CD4-positive, alpha-beta T cell (primary cell): ENCODE measurements at regions not wholly inside any gene's neighbourhood (a gene's known extent, or its start where the extent isn't known, plus 50 kb on each side); places are given as distances from the start of the nearest gene placed in this dataset.

Experiments
- ATAC-seq: fragments of 200-7000 bp; cut with Tn5 transposase; one replicate; pipeline ENCODE4 v1.10.0; 2022; ENCODE audit warnings: mild to moderate bottlenecking; ENCODE audit not compliant: poor library complexity
- CTCF ChIA-PET: fragments of 350-600 bp; sonication (Branson Sonifier 250); formaldehyde crosslinking; loops from one replicate; lab custom pipeline; 2021; ENCODE audit warnings: antibody characterized with exemption, inconsistent platforms; lab: Charles Lee
- POLR2A ChIA-PET: fragments of 350-600 bp; sonication (Branson Sonifier 250); formaldehyde crosslinking; loops from one replicate; lab custom pipeline; 2021; ENCODE audit warnings: antibody characterized with exemption, inconsistent platforms; lab: Charles Lee
- DNase-seq, 14 experiments: peaks; one replicate each; pipeline ENCODE4 v3.0.0-alpha.2; 2013 to 2020; ENCODE audit warnings: mixed read lengths in 2 of 14
- H3K27ac ChIP-seq, 2 donors: one replicate each; pipeline versions ENCODE4 v1.5.1 to v1.7.0; 2013; ENCODE audit warnings: low read length in 2 of 2, low read depth in 1 of 2, mild to moderate bottlenecking in 1 of 2
- H3K27me3 ChIP-seq, 2 experiments: 1 replicate in 1 of 2; 2 replicates in 1 of 2; pipeline versions ENCODE4 v1.6.1 to v1.7.0; 2013; ENCODE audit warnings: low read length in 2 of 2, control low read depth in 1 of 2, mild to moderate bottlenecking in 1 of 2, moderate library complexity in 1 of 2; ENCODE audit not compliant: insufficient read depth in 2 of 2, control insufficient read depth in 1 of 2
- H3K36me3 ChIP-seq: one replicate; pipeline ENCODE4 v1.6.1; 2013; ENCODE audit warnings: low read length, control low read depth; ENCODE audit not compliant: insufficient read depth
- H3K4me1 ChIP-seq: one replicate; pipeline ENCODE4 v1.6.1; 2013; ENCODE audit warnings: low read length, control low read depth; ENCODE audit not compliant: insufficient read depth
- H3K4me3 ChIP-seq: one replicate; pipeline ENCODE4 v1.5.1; 2013; ENCODE audit warnings: mild to moderate bottlenecking, low read length, moderate library complexity
- H3K9me3 ChIP-seq, 2 experiments: 1 replicate in 1 of 2; 2 replicates in 1 of 2; pipeline versions ENCODE4 v1.6.1 to v1.7.0; 2013; ENCODE audit warnings: low read length in 2 of 2, mild to moderate bottlenecking in 2 of 2, control low read depth in 1 of 2, moderate library complexity in 1 of 2; ENCODE audit not compliant: control insufficient read depth in 1 of 2, insufficient read depth in 1 of 2
- H3K27ac Mint-ChIP-seq: one replicate; pipeline ENCODE4 v1.8.0; 2020; ENCODE audit warnings: mixed read lengths
- H3K27me3 Mint-ChIP-seq: one replicate; pipeline ENCODE4 v1.8.0; 2021; ENCODE audit warnings: mixed read lengths
- H3K36me3 Mint-ChIP-seq: one replicate; pipeline ENCODE4 v1.8.0; 2021; ENCODE audit warnings: low read depth, mixed read lengths
- H3K4me1 Mint-ChIP-seq: one replicate; pipeline ENCODE4 v1.8.0; 2021; ENCODE audit warnings: low read depth, mixed read lengths
- H3K4me3 Mint-ChIP-seq: one replicate; pipeline ENCODE4 v1.8.0; 2020; ENCODE audit warnings: mild to moderate bottlenecking, mixed read lengths
- H3K9me3 Mint-ChIP-seq: one replicate; pipeline ENCODE4 v1.8.0; 2020; ENCODE audit warnings: mixed read lengths
- CTCF ChIP-seq: fragments of 200-600 bp; IDR thresholded peaks from one replicate; pipeline ENCODE4 v1.8.0; 2022; ENCODE audit warnings: antibody characterized with exemption, mild to moderate bottlenecking
- intact Hi-C, 2 experiments: fragments of 100-400 bp; cut with DNase I in 1 of 2; cut with micrococcal nuclease in 1 of 2; formaldehyde crosslinking; loops; one replicate each; pipeline versions ENCODE4 v1.15.1 to v1.9.0; 2023 to 2025; cut with DNase I, micrococcal nuclease

DNA sequence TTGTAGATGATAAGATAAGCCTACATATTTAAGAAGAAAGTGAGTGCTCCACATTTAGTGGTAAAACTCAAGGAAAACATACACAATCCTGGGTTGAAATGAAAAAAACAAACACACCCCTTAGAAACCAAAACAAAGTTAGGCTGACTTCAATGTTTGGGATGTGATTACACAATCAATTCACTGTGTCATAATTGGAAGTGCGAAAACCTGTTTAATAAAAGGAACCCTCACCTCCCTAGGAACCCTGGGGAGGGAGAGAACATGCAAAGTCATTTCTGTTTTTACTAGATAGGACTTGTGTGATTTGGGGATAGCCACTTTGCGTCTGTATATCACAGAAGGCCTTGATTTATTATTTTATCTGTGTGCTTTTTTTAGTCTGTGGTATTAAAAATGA, 275.0 kb downstream of the NFKBIZ start:
- Mint-ChIP-seq H3K4me1 (peaks cover 10% of the 10 kb centered on the region), H3K4me3 (no peak overlapping the region), H3K27me3 (no peaks in the 10 kb centered on the region), H3K36me3 (peaks cover 16% of the 10 kb centered on the region), H3K27ac (no peak overlapping the region), H3K9me3 (peaks cover 9% of the 10 kb centered on the region)
- Histone ChIP-seq H3K27me3 (no peaks in the 10 kb centered on the region), H3K9me3 (peaks cover 0 to 10% of the 10 kb centered on the region in 2 experiments), H3K4me3 (no peak overlapping the region), H3K36me3 (no peaks in the 10 kb centered on the region), H3K27ac (no peak overlapping the region), H3K4me1 (no peaks in the 10 kb centered on the region)
- ChIA-PET POLR2A (no interaction called here), CTCF (no interaction called here)
- TF ChIP-seq CTCF, result no peak
- intact Hi-C loops, result no loop called here
- DNase-seq, result no peak
- ATAC-seq, result no peak

DNA sequence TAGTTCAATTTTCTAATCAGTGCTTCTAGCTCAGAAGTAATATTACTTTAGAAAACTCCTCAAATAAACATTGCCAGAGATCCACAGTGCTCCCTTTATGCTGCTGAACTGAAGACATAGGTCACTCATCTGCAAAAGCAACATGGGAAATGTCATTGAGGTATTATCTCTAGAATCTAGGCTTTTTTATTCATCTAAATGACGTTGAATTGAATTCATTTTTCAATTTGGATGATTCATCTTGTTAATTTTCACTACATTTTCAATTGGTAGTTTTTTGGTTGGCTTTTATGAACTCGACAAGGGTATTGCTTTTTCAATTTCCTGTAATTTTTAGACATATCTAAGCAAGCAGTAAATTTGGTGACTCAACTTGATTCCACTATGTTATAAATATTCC, 275.4 kb downstream of the NFKBIZ start:
- Mint-ChIP-seq H3K27me3 (no peaks in the 10 kb centered on the region), H3K27ac (no peak overlapping the region), H3K9me3 (peaks cover 9% of the 10 kb centered on the region), H3K36me3 (peaks cover 16% of the 10 kb centered on the region), H3K4me1 (peaks cover 12% of the 10 kb centered on the region), H3K4me3 (no peak overlapping the region)
- no peak for ATAC-seq
- no peak overlapping the region for H3K4me3 ChIP-seq
- H3K4me1 ChIP-seq, result no peaks in the 10 kb centered on the region
- TF ChIP-seq CTCF, result no peak
- intact Hi-C loops, result no loop called here
- H3K36me3 ChIP-seq, result no peaks in the 10 kb centered on the region
- POLR2A ChIA-PET, result no interaction called here
- H3K27ac ChIP-seq, result no peak overlapping the region
- H3K9me3 ChIP-seq, result peaks cover 0 to 10% of the 10 kb centered on the region in 2 experiments
- no peak for DNase-seq
- CTCF ChIA-PET, result no interaction called here
- H3K27me3 ChIP-seq, result no peaks in the 10 kb centered on the region

DNA sequence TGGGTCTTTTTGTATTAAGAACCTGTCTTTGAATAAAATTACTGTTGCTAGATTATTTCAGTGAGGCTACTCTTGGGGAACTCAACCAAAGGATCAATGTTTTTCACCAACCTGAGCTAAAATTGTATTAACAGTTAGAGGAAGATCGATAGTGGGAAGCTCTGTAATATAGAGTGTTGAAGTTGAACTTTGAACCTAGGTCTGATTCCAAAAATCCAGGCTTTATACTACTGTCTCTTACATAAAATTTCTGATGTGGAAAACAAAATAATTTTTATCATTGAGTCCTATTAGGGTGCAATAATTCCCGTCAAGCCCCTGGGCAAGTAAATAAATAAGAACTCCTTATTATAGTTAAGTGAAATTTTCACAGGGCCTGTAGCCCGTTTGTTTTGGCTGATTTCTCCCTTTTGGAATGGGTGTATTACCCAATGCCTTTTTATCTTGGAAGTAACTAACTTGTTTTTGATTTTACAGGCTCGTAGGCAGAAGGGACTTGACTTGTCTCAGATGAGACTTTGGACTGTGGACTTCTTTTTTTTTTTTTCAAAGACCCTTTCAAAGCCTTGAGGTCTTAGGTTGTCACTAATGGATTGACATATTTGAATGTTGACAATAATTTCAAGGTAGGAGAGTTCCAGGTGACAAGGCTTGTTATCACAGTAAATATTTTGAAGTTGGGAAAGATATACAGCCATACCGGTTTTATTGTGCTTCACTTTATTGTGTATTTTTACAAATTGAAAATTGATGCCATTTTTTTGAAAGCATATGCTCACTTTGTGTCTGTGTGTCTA, 276.1 kb downstream of the NFKBIZ start:
- peaks cover 19% of the 10 kb centered on the region for H3K4me1 Mint-ChIP-seq
- H3K27me3 ChIP-seq, result no peaks in the 10 kb centered on the region
- ChIA-PET CTCF (no interaction called here), POLR2A (no interaction called here)
- peaks cover 0 to 10% of the 10 kb centered on the region in 2 experiments for H3K9me3 ChIP-seq
- intact Hi-C loops, result no loop called here
- H3K27me3 Mint-ChIP-seq, result no peaks in the 10 kb centered on the region
- no peak overlapping the region for H3K4me3 ChIP-seq
- DNase-seq (no peak), ATAC-seq (no peak)
- H3K36me3 ChIP-seq, result no peaks in the 10 kb centered on the region
- H3K27ac ChIP-seq, result no peak overlapping the region
- H3K4me3 Mint-ChIP-seq, result no peak overlapping the region
- peaks cover 16% of the 10 kb centered on the region for H3K36me3 Mint-ChIP-seq
- no peak overlapping the region for H3K27ac Mint-ChIP-seq
- H3K9me3 Mint-ChIP-seq, result peaks cover 9% of the 10 kb centered on the region
- H3K4me1 ChIP-seq, result no peaks in the 10 kb centered on the region
- no peak for TF ChIP-seq CTCF
